ENCODE measurements at regions not wholly inside any gene's neighbourhood (a gene's known extent, or its start where the extent isn't known, plus 50 kb on each side); places are given as distances from the start of the nearest gene placed in this dataset.
"Not testable (repeated sequence)": the region's sequence is repeated elsewhere in the genome, so short reads cannot be mapped to it uniquely, and the experiment has no call there.

- H3K27ac ChIP-seq (ENCODE audit: low read depth, low read length), result no peak overlapping the region
- H3K27me3 ChIP-seq (ENCODE audit: insufficient read depth, low read length), result no peaks in the 10 kb centered on the region
- H3K4me2 ChIP-seq (ENCODE audit: low read length), result no peak overlapping the region
- H3K36me3 ChIP-seq (ENCODE audit: insufficient read depth, low read length), result no peaks in the 10 kb centered on the region
- TF ChIP-seq EZH2 (IDR thresholded peaks at IDR 0.05; ENCODE audit: insufficient read depth, low read length), result no peak
- no peak for TF ChIP-seq CTCF (IDR thresholded peaks at IDR 0.05; ENCODE audit: insufficient read depth, low read depth, low read length)
- no peak overlapping the region for H3K4me3 ChIP-seq (ENCODE audit: insufficient read depth, low read depth, low read length)
- H3K9me3 Mint-ChIP-seq (ENCODE audit: unreplicated experiment), result peaks cover 2% of the 10 kb centered on the region
- DNase-seq (ENCODE audit: low read depth) (no peak), FAIRE-seq (no peak)
- H3K79me2 ChIP-seq (ENCODE audit: insufficient read depth, low read length), result no peaks in the 10 kb centered on the region
- H3K27me3 Mint-ChIP-seq (ENCODE audit: low read depth, unreplicated experiment), result no peaks in the 10 kb centered on the region
- H2AFZ ChIP-seq (ENCODE audit: low read depth, low read length), result no peak overlapping the region
- no peaks in the 10 kb centered on the region for H4K20me1 ChIP-seq (ENCODE audit: insufficient read depth, low read length)
- no peak overlapping the region for H3K9ac ChIP-seq (ENCODE audit: low read length)
- no peaks in the 10 kb centered on the region for H3K4me1 ChIP-seq (ENCODE audit: insufficient read depth, low read length)
- H3K4me3 Mint-ChIP-seq (ENCODE audit: unreplicated experiment), result no peak overlapping the region
- H3K27ac Mint-ChIP-seq (ENCODE audit: unreplicated experiment), result no peak overlapping the region
- H3K36me3 Mint-ChIP-seq (ENCODE audit: low read depth, unreplicated experiment), result no peaks in the 10 kb centered on the region
- H3K4me1 Mint-ChIP-seq (ENCODE audit: low read depth, unreplicated experiment), result peaks cover 1% of the 10 kb centered on the region
- no peaks in the 10 kb centered on the region for H3K9me3 ChIP-seq (ENCODE audit: insufficient read depth, low read depth, low read length)
Observed at GRCh38 chr7:81445462-81445861, 324.4 kb downstream of the HGF start.

- Histone ChIP-seq H3K27me3 (ENCODE audit: insufficient read depth, low read length) (no peaks in the 10 kb centered on the region), H3K9ac (ENCODE audit: low read length) (no peak overlapping the region), H3K4me1 (ENCODE audit: insufficient read depth, low read length) (no peaks in the 10 kb centered on the region), H3K79me2 (ENCODE audit: insufficient read depth, low read length) (no peaks in the 10 kb centered on the region), H3K4me3 (ENCODE audit: insufficient read depth, low read depth, low read length) (no peak overlapping the region), H3K27ac (ENCODE audit: low read depth, low read length) (no peak overlapping the region), H4K20me1 (ENCODE audit: insufficient read depth, low read length) (no peaks in the 10 kb centered on the region), H3K9me3 (ENCODE audit: insufficient read depth, low read depth, low read length) (no peaks in the 10 kb centered on the region), H2AFZ (ENCODE audit: low read depth, low read length) (no peak overlapping the region), H3K4me2 (ENCODE audit: low read length) (no peak overlapping the region), H3K36me3 (ENCODE audit: insufficient read depth, low read length) (no peaks in the 10 kb centered on the region)
- no peaks in the 10 kb centered on the region for H3K27me3 Mint-ChIP-seq (ENCODE audit: low read depth, unreplicated experiment)
- H3K9me3 Mint-ChIP-seq (ENCODE audit: unreplicated experiment), result peaks cover 2% of the 10 kb centered on the region
- DNase-seq (ENCODE audit: low read depth) (no peak), FAIRE-seq (no peak)
- H3K27ac Mint-ChIP-seq (ENCODE audit: unreplicated experiment), result no peak overlapping the region
- peaks cover 1% of the 10 kb centered on the region for H3K4me1 Mint-ChIP-seq (ENCODE audit: low read depth, unreplicated experiment)
- H3K36me3 Mint-ChIP-seq (ENCODE audit: low read depth, unreplicated experiment), result no peaks in the 10 kb centered on the region
- no peak for TF ChIP-seq EZH2 (IDR thresholded peaks at IDR 0.05; ENCODE audit: insufficient read depth, low read length)
- no peak for TF ChIP-seq CTCF (IDR thresholded peaks at IDR 0.05; ENCODE audit: insufficient read depth, low read depth, low read length)
- H3K4me3 Mint-ChIP-seq (ENCODE audit: unreplicated experiment), result no peak overlapping the region
Observed at GRCh38 chr7:81441750-81442149, 328.1 kb downstream of the HGF start.

- FAIRE-seq (no peak), DNase-seq (ENCODE audit: low read depth) (no peak)
- Mint-ChIP-seq H3K36me3 (ENCODE audit: low read depth, unreplicated experiment) (no peaks in the 10 kb centered on the region), H3K27me3 (ENCODE audit: low read depth, unreplicated experiment) (no peaks in the 10 kb centered on the region), H3K4me1 (ENCODE audit: low read depth, unreplicated experiment) (no peaks in the 10 kb centered on the region), H3K4me3 (ENCODE audit: unreplicated experiment) (no peak overlapping the region), H3K9me3 (ENCODE audit: unreplicated experiment) (peaks cover 2% of the 10 kb centered on the region), H3K27ac (ENCODE audit: unreplicated experiment) (no peak overlapping the region)
- Histone ChIP-seq H3K36me3 (ENCODE audit: insufficient read depth, low read length) (no peaks in the 10 kb centered on the region), H3K4me3 (ENCODE audit: insufficient read depth, low read depth, low read length) (no peak overlapping the region), H3K9me3 (ENCODE audit: insufficient read depth, low read depth, low read length) (no peaks in the 10 kb centered on the region), H4K20me1 (ENCODE audit: insufficient read depth, low read length) (no peaks in the 10 kb centered on the region), H2AFZ (ENCODE audit: low read depth, low read length) (no peak overlapping the region), H3K27me3 (ENCODE audit: insufficient read depth, low read length) (no peaks in the 10 kb centered on the region), H3K9ac (ENCODE audit: low read length) (no peak overlapping the region), H3K4me1 (ENCODE audit: insufficient read depth, low read length) (no peaks in the 10 kb centered on the region), H3K4me2 (ENCODE audit: low read length) (no peak overlapping the region), H3K79me2 (ENCODE audit: insufficient read depth, low read length) (no peaks in the 10 kb centered on the region), H3K27ac (ENCODE audit: low read depth, low read length) (no peak overlapping the region)
- TF ChIP-seq CTCF (IDR thresholded peaks at IDR 0.05; ENCODE audit: insufficient read depth, low read depth, low read length), result no peak
Observed at GRCh38 chr7:81439591-81439990, 330.3 kb downstream of the HGF start.

- not testable (repeated sequence) for H3K27ac Mint-ChIP-seq (ENCODE audit: unreplicated experiment); H3K27me3 Mint-ChIP-seq (ENCODE audit: low read depth, unreplicated experiment); H3K9ac ChIP-seq (ENCODE audit: low read length); H3K9me3 ChIP-seq (ENCODE audit: insufficient read depth, low read depth, low read length); H3K4me3 ChIP-seq (ENCODE audit: insufficient read depth, low read depth, low read length); DNase-seq (ENCODE audit: low read depth); H2AFZ ChIP-seq (ENCODE audit: low read depth, low read length); H3K36me3 Mint-ChIP-seq (ENCODE audit: low read depth, unreplicated experiment); H3K4me2 ChIP-seq (ENCODE audit: low read length); FAIRE-seq; H3K36me3 ChIP-seq (ENCODE audit: insufficient read depth, low read length); H3K4me3 Mint-ChIP-seq (ENCODE audit: unreplicated experiment); H3K9me3 Mint-ChIP-seq (ENCODE audit: unreplicated experiment); H3K4me1 ChIP-seq (ENCODE audit: insufficient read depth, low read length); H3K4me1 Mint-ChIP-seq (ENCODE audit: low read depth, unreplicated experiment); H3K27ac ChIP-seq (ENCODE audit: low read depth, low read length); H4K20me1 ChIP-seq (ENCODE audit: insufficient read depth, low read length); H3K79me2 ChIP-seq (ENCODE audit: insufficient read depth, low read length); H3K27me3 ChIP-seq (ENCODE audit: insufficient read depth, low read length)
Observed at GRCh38 chr7:81437160-81437559, 332.7 kb downstream of the HGF start.

Measured in astrocyte (in vitro differentiated cells and primary cell).